ENCODE measurements at regions not wholly inside any gene's neighbourhood (a gene's known extent, or its start where the extent isn't known, plus 50 kb on each side); places are given as distances from the start of the nearest gene placed in this dataset.

DNA sequence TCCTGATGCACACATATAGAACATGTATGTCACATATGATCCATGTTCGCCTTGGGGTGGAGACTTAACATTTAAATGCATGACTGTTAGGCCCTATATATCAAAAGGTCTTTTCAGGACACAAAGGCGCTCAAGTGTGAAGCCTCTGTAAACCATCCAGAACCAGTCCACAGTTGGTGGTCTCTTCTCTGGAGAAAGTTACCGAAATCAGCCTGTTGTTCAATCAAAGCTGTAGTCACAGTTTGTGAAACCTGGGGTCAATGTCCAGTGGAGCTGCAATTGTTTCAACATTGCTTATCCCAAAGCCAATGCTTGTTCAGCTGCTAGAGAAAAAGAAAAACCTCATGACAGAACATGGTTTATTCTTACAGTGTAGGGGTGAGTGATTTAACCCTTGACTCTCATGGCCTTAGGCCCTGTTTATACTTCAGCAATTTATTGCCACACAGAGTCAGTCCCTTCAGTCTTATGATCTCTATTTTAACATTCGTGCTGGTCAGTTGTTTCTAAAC lies 193.6 kb upstream of the CST7 start:
- TF ChIP-seq, protein P1, sequence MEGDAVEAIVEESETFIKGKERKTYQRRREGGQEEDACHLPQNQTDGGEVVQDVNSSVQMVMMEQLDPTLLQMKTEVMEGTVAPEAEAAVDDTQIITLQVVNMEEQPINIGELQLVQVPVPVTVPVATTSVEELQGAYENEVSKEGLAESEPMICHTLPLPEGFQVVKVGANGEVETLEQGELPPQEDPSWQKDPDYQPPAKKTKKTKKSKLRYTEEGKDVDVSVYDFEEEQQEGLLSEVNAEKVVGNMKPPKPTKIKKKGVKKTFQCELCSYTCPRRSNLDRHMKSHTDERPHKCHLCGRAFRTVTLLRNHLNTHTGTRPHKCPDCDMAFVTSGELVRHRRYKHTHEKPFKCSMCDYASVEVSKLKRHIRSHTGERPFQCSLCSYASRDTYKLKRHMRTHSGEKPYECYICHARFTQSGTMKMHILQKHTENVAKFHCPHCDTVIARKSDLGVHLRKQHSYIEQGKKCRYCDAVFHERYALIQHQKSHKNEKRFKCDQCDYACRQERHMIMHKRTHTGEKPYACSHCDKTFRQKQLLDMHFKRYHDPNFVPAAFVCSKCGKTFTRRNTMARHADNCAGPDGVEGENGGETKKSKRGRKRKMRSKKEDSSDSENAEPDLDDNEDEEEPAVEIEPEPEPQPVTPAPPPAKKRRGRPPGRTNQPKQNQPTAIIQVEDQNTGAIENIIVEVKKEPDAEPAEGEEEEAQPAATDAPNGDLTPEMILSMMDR (IDR thresholded peaks at IDR 0.05; ENCODE audit: low read depth, low read length, missing control alignments) = no peak
- no peak for DNase-seq (ENCODE audit: extremely low read depth, low read depth)
- no peak overlapping the region for H3K4me3 ChIP-seq (replicated peaks; ENCODE audit: low read depth, low read length)

DNA sequence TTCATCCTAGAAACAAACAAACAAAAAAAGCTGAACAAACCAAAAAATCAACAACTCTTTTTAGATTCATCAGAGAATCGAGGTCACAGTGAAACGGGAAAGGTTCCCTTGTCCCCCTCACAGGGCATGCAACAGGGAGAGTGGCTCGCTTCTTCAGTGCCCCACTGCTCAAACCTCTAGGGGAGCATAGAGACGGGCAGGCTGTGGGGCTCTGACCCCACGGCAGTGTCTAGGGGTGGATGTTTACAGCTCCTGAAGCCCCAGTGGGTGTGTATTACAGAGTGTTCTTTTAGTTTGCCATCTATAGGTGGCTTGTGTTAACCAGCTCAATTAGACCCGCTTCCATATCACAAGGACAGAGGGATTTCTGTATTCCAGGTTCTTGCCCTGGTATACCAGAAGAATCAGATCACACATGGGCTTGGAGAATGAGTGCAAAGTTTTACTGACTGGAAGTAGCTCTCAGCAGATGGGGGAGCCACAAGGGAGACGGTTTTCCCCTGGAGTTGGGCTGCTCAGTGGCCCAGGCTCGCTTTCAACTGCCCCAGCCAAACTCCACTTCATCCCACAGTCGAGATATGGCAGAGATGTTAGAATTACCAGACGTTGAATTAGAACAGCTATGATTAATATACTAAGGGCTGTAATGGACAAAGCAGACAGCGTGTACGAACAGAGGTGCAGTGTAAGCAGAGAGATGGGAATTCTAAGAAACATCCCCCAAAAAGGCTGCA lies 192.6 kb upstream of the CST7 start:
- DNase-seq (ENCODE audit: extremely low read depth, low read depth) = no peak
- TF ChIP-seq, protein P1 (IDR thresholded peaks at IDR 0.05; ENCODE audit: low read depth, low read length, missing control alignments) = no peak

DNA sequence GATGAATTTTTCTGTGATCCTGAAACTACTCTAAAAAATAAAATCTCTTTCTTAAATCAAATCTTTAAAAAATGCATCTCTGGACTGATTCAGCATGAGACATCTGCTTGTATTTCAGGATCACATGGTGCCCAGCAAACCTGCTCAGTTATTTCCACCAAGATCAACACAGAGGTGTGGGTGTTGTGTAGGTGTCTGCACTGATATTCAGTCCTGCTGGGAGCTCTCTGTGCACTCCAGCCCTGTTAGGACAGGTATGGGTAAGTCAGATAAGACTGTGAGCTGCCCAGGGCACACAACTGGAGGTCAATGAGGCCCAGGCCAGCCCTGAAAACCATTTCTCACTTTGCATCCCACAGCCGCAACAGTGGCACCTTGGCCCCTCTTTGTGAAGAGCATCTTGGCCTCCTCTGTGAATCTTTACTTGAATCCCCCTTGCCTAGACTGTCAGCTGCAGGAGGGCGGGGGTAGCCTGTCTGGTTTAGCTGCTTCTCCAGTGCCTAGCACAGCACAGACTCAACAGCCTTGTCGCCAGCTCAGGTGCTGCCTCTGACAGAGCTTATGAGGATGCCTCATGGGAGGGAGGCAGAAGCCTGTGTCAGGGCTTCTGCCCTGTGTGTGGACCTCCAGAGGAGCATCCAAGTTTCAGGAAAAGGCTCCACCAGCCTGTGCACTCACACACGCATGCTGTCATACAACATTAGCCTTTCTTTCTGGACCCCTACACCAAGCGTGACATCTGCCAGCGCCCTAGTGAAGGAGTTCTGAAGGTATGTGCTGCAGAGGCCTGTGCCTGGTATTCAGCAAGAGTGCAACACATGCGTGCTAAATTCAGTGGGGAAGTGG lies 187.6 kb upstream of the CST7 start:
- DNase-seq (ENCODE audit: extremely low read depth, low read depth) = no peak
- no peak overlapping the region for H3K4me3 ChIP-seq (replicated peaks; ENCODE audit: low read depth, low read length)
- TF ChIP-seq, protein P1 (IDR thresholded peaks at IDR 0.05; ENCODE audit: low read depth, low read length, missing control alignments) = no peak

More for the DNA sequence above, 192.6 kb upstream of the CST7 start:
- H3K4me3 ChIP-seq (replicated peaks; ENCODE audit: low read depth, low read length) = no peak overlapping the region

DNA sequence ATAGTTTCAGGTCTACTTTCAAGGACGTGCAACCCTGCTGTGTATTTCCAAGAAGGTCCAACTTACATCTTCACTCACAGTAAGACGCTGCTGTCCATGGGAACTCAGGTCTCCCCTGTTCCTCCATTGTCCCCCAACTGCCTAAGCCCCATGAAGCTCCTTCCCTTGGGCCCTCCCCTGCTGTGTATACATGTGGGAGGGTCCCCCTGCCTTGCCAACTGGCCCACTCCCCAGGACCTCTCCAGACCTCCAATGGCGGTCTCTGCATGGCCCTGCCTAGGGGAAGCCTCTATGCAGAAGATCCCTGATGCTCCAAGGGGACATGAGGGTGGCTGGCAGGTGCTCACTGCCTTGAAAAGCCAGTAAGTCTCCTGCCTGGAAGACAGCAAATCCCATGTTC lies 186.7 kb upstream of the CST7 start:
- TF ChIP-seq, protein P1 (IDR thresholded peaks at IDR 0.05; ENCODE audit: low read depth, low read length, missing control alignments) = no peak
- no peak overlapping the region for H3K4me3 ChIP-seq (replicated peaks; ENCODE audit: low read depth, low read length)
- no peak for DNase-seq (ENCODE audit: extremely low read depth, low read depth)

DNA sequence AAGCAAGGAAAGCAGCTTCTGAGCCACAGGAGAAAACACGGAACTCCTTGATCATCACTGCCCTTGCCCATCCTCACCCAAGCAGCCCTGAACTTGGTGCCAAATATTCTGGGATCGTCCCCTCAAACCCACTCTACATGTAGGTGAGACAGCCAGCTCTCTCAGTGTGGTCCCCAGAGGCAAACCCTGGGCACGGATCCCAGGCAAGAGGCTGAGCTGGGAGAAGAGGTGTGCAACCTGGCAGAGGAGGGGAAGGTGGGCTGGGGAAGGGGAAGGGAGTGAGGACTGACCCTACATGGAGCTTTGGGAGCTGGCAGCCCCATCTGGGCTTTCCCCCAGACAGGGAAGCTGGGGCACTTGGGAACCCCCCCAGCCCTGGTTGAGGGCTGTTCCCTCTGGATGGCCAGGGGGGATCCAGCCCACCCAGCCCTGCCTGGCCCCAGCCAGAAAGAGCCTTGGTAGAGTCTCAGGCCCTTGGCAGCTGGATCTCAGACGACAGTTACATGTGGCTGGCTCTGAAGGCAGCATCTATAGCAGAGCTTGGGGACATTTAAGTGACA lies 186.2 kb upstream of the CST7 start:
- no peak overlapping the region for H3K4me3 ChIP-seq (replicated peaks; ENCODE audit: low read depth, low read length)
- no peak for DNase-seq (ENCODE audit: extremely low read depth, low read depth)
- TF ChIP-seq, protein P1 (IDR thresholded peaks at IDR 0.05; ENCODE audit: low read depth, low read length, missing control alignments) = no peak

DNA sequence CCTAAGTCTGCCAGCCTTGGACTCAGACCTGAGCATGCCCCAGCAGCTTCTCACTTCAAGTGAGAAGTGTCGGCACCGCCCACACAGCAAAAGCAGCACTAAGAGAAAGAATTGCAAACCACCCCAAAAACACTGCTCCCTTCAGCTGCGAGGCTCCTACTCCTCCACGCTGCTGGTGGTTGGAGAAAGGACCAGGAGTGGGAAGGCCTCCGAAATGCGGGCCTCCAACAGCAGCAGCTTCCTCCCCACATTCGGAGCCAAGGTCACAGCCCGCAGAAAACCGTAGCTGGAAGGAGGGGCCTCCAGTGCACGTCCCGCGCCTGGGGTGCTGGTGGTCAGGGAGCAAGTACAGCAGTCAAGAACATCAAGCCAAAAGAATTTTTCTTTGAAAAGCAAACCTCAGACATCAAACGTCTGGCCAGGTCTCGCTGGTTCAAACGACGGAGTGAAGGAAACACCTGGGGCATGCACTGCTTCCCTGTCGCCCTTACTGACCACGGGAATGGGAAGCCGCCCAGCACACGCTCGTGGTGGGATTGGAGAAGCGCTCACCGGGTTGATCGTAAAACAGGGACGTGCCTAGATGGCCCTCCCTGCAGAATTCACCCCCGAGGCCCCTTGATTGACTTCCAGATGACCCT lies 185.6 kb upstream of the CST7 start:
- H3K4me3 ChIP-seq (replicated peaks; ENCODE audit: low read depth, low read length) = no peak overlapping the region
- no peak for DNase-seq (ENCODE audit: extremely low read depth, low read depth)
- TF ChIP-seq, protein P1 (IDR thresholded peaks at IDR 0.05; ENCODE audit: low read depth, low read length, missing control alignments) = no peak

All from HFF-Myc (cell line).